ENCODE measurements at regions not wholly inside any gene's neighbourhood (a gene's known extent, or its start where the extent isn't known, plus 50 kb on each side); places are given as distances from the start of the nearest gene placed in this dataset.
"Not testable (repeated sequence)": the region's sequence is repeated elsewhere in the genome, so short reads cannot be mapped to it uniquely, and the experiment has no call there.

DNA sequence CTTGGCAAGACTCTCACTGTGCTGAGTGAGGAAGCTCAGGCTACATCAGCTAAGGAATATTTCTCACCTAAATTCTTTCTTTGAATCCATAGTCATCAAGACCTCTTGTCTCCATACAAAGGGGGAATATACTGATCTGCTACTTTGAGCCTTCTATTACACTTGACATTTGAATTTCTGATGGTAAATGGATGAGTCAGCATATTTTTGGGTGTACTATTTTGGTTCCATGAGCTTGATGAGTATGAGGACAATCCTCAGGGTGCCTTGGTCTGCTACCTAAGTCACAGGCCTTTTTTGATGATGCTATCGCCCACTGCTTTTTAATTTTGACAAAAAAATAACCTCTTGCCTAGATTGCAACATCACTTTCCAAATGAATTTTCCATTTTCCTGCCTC, 415.7 kb downstream of the PPP1R2C start:
- Histone ChIP-seq H3K9me3 (no peaks in the 10 kb centered on the region), H3K4me1 (no peaks in the 10 kb centered on the region), H3K27me3 (no peaks in the 10 kb centered on the region), H3K36me3 (no peaks in the 10 kb centered on the region), H3K27ac (no peak overlapping the region), H3K4me3 (no peak overlapping the region)
- TF ChIP-seq, protein P1, sequence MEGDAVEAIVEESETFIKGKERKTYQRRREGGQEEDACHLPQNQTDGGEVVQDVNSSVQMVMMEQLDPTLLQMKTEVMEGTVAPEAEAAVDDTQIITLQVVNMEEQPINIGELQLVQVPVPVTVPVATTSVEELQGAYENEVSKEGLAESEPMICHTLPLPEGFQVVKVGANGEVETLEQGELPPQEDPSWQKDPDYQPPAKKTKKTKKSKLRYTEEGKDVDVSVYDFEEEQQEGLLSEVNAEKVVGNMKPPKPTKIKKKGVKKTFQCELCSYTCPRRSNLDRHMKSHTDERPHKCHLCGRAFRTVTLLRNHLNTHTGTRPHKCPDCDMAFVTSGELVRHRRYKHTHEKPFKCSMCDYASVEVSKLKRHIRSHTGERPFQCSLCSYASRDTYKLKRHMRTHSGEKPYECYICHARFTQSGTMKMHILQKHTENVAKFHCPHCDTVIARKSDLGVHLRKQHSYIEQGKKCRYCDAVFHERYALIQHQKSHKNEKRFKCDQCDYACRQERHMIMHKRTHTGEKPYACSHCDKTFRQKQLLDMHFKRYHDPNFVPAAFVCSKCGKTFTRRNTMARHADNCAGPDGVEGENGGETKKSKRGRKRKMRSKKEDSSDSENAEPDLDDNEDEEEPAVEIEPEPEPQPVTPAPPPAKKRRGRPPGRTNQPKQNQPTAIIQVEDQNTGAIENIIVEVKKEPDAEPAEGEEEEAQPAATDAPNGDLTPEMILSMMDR (IDR thresholded peaks at IDR 0.05), result no peak
- TF ChIP-seq POLR2A (IDR thresholded peaks at IDR 0.05), result no peak
- DNase-seq, result no peak

DNA sequence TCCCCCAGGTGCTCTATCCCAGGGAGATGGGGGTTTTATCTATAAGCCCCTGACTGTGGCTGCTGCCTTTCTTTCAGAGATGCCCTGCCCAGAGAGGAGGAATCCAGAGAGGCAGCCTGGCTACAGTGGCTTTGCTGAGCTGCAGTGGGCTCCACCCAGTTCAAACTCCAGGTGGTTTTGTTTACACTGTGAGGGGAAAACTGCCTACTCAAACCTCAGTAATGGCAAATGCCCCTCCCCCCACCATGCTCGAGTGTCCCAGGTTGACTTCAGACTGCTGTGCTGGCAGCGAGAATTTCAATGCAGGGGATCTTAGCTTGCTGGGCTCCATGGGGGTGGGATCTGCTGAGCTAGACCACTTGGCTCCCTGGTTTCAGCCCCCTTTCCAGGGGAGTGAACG, 419.6 kb upstream of the CASK start:
- not testable (repeated sequence) for H3K9me3 ChIP-seq, H3K27me3 ChIP-seq, H3K27ac ChIP-seq, H3K4me3 ChIP-seq, H3K4me1 ChIP-seq, H3K36me3 ChIP-seq
- peak in 2 of 3 donors; percentile 56 to 71 for DNase-seq

All from Peyer's patch (tissue), 4 donors.